ENCODE measurements at regions not wholly inside any gene's neighbourhood (a gene's known extent, or its start where the extent isn't known, plus 50 kb on each side); places are given as distances from the start of the nearest gene placed in this dataset.

DNA sequence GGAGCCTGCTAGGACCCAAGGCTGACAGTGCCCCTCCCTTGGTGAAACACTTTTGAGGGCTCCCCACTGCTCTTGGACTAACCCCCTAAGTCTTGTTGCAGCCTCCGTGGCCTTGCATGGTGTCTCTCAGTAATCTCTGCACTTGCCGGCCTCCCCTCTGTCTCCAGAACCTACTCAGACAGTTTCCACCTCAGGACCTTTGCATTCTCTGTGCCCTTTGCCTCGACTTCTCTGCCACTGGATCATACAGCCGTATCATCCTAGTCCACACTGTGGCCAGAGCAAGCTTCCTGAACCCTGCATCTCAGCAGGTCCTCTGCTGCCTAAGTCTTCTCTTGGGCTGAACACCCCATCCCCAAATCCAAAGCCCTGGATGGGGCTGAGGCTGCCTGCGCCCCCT is 152.0 kb upstream of the PTPN1 start:
- TF ChIP-seq, protein P1, sequence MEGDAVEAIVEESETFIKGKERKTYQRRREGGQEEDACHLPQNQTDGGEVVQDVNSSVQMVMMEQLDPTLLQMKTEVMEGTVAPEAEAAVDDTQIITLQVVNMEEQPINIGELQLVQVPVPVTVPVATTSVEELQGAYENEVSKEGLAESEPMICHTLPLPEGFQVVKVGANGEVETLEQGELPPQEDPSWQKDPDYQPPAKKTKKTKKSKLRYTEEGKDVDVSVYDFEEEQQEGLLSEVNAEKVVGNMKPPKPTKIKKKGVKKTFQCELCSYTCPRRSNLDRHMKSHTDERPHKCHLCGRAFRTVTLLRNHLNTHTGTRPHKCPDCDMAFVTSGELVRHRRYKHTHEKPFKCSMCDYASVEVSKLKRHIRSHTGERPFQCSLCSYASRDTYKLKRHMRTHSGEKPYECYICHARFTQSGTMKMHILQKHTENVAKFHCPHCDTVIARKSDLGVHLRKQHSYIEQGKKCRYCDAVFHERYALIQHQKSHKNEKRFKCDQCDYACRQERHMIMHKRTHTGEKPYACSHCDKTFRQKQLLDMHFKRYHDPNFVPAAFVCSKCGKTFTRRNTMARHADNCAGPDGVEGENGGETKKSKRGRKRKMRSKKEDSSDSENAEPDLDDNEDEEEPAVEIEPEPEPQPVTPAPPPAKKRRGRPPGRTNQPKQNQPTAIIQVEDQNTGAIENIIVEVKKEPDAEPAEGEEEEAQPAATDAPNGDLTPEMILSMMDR (IDR thresholded peaks at IDR 0.05), result no peak
- no peak for TF ChIP-seq POLR2A (IDR thresholded peaks at IDR 0.05)

Measured in right lobe of liver (tissue), 4 donors.